Gastrocnemius medialis (tissue), 4 donors: ENCODE measurements at regions not wholly inside any gene's neighbourhood (a gene's known extent, or its start where the extent isn't known, plus 50 kb on each side); places are given as distances from the start of the nearest gene placed in this dataset.
A peak's percentile ranks its signal among the peaks of the same experiment; 100 is the strongest.
"Not testable (repeated sequence)": the region's sequence is repeated elsewhere in the genome, so short reads cannot be mapped to it uniquely, and the experiment has no call there.

Source experiments
- ATAC-seq, 2 donors: fragments of 150-250 bp; one replicate each; pipeline ENCODE4 v1.9.1; 2016
- DNase-seq, 2 donors: peaks; one replicate each; pipeline ENCODE4 v3.0.0-alpha.2; 2019
- H3K27ac ChIP-seq, 4 donors: fragments of 200-600 bp; sonication (generic); 1 replicate in 1 of 4; 2 replicates in 3 of 4; pipeline ENCODE4 v1.5.1; 2016 to 2018; ENCODE audit warnings: mild to moderate bottlenecking in 2 of 4, moderate library complexity in 1 of 4
- H3K27me3 ChIP-seq, 3 donors: fragments of 200-600 bp; sonication (generic) in 2 of 3; 1 replicate in 1 of 3; 2 replicates in 2 of 3; pipeline versions ENCODE4 v1.5.1 to v1.6.0; 2016 to 2019; ENCODE audit warnings: mild to moderate bottlenecking in 1 of 3, moderate library complexity in 1 of 3
- H3K36me3 ChIP-seq, 2 donors: fragments of 200-600 bp; sonication (generic) in 1 of 2; one replicate each; pipeline ENCODE4 v1.5.1; 2017 to 2018
- H3K4me1 ChIP-seq, 2 donors: fragments of 200-600 bp; sonication (generic) in 1 of 2; one replicate each; pipeline ENCODE4 v1.5.1; 2016 to 2017; ENCODE audit warnings: mild to moderate bottlenecking in 2 of 2
- H3K4me3 ChIP-seq, 4 donors: fragments of 200-600 bp; sonication (generic) in 3 of 4; 1 replicate in 1 of 4; 2 replicates in 3 of 4; pipeline ENCODE4 v1.5.1; 2016 to 2019; ENCODE audit warnings: mild to moderate bottlenecking in 2 of 4
- H3K9me3 ChIP-seq, 3 donors: fragments of 200-600 bp; sonication (generic) in 2 of 3; 1 replicate in 1 of 3; 2 replicates in 2 of 3; pipeline ENCODE4 v1.5.1; 2016 to 2019
- CTCF ChIP-seq, 5 experiments: fragments of 450-650 bp in 3 of 5; fragments of 200-600 bp in 2 of 5; sonication (generic) in 2 of 5; IDR thresholded peaks in 4 of 5; conservative IDR thresholded peaks in 1 of 5; 1 replicate in 4 of 5; 2 replicates in 1 of 5; pipeline ENCODE4 v1.5.1; 2016 to 2019; ENCODE audit warnings: antibody characterized with exemption in 5 of 5, mild to moderate bottlenecking in 3 of 5, moderate library complexity in 3 of 5
- POLR2A ChIP-seq, 2 donors: fragments of 450-650 bp; IDR thresholded peaks; one replicate each; pipeline ENCODE4 v1.6.1; 2017; ENCODE audit warnings: antibody characterized with exemption in 2 of 2, mild to moderate bottlenecking in 2 of 2, moderate library complexity in 2 of 2
- in situ Hi-C, 4 donors: fragments of 200-750 bp; cut with MboI; loops; one replicate each; pipeline versions ENCODE4 v1.15.0 to v1.8.0; 2017; ENCODE audit warnings: low sequenced_read_pairs in 4 of 4
- intact Hi-C: fragments of 100-400 bp; cut with DNase I; formaldehyde crosslinking; loops from one replicate; pipeline ENCODE4 v1.15.1; 2023; ENCODE audit warnings: low total_unique reads

- H3K36me3 ChIP-seq, H3K4me3 ChIP-seq, H3K9me3 ChIP-seq, in situ Hi-C loops, H3K27ac ChIP-seq, intact Hi-C loops, ATAC-seq, H3K4me1 ChIP-seq, DNase-seq, H3K27me3 ChIP-seq: not testable (repeated sequence)
Measured at GRCh38 chrX:3829041-3829531, 115.6 kb upstream of the PRKX start.

- DNase-seq, H3K9me3 ChIP-seq, ATAC-seq, H3K4me1 ChIP-seq, intact Hi-C loops, H3K4me3 ChIP-seq, H3K27me3 ChIP-seq, in situ Hi-C loops, H3K36me3 ChIP-seq, H3K27ac ChIP-seq: not testable (repeated sequence)
Measured at GRCh38 chrX:3828378-3829040, 115.1 kb upstream of the PRKX start.

GRCh38 chrX:3824008-3824407, 110.6 kb upstream of the PRKX start:
- H3K27ac ChIP-seq, in situ Hi-C loops, DNase-seq, H3K4me3 ChIP-seq, ATAC-seq, H3K27me3 ChIP-seq, H3K9me3 ChIP-seq, H3K4me1 ChIP-seq, intact Hi-C loops, H3K36me3 ChIP-seq: not testable (repeated sequence)

- TF ChIP-seq CTCF (IDR thresholded peaks at IDR 0.05 in 4 of 5, conservative IDR thresholded peaks at IDR 0.05 in 1 of 5) (no peak), POLR2A (IDR thresholded peaks at IDR 0.05) (no peak)
- Histone ChIP-seq H3K36me3 (no peaks in the 10 kb centered on the region), H3K9me3 (no peaks in the 10 kb centered on the region), H3K4me1 (no peaks in the 10 kb centered on the region), H3K27me3 (no peaks in the 10 kb centered on the region), H3K4me3 (no peak overlapping the region), H3K27ac (no peak overlapping the region)
- ATAC-seq (no peak), DNase-seq (no peak)
- intact Hi-C loops, result no loop called here
- in situ Hi-C loops, result no loop called here
Measured at GRCh38 chrX:3820167-3820566, 106.7 kb upstream of the PRKX start.

- H3K4me3 ChIP-seq, DNase-seq, H3K36me3 ChIP-seq, H3K27ac ChIP-seq, intact Hi-C loops, H3K4me1 ChIP-seq, in situ Hi-C loops, H3K27me3 ChIP-seq, H3K9me3 ChIP-seq, ATAC-seq: not testable (repeated sequence)
Measured at GRCh38 chrX:3817480-3817879, 104.0 kb upstream of the PRKX start.

- Histone ChIP-seq H3K27me3 (no peaks in the 10 kb centered on the region), H3K27ac (peak overlapping the region; percentile 89 to 100 (median 94)), H3K9me3 (no peaks in the 10 kb centered on the region), H3K4me3 (peak overlapping the region; percentile 69 to 96 (median 84)), H3K36me3 (no peaks in the 10 kb centered on the region), H3K4me1 (peaks cover 0 to 7% of the 10 kb centered on the region in 2 donors)
- TF ChIP-seq POLR2A (IDR thresholded peaks at IDR 0.05) (no peak), CTCF (IDR thresholded peaks at IDR 0.05 in 4 of 5, conservative IDR thresholded peaks at IDR 0.05 in 1 of 5) (no peak)
- DNase-seq (peak in 1 of 2 donors; percentile 12), ATAC-seq (peak in 1 of 2 donors; percentile 9)
- in situ Hi-C loops (no loop called here), intact Hi-C loops (no loop called here)
Measured at GRCh38 chrX:3815896-3816664, 102.6 kb upstream of the PRKX start.
